Fibroblast of mammary gland (primary cell): ENCODE measurements at regions not wholly inside any gene's neighbourhood (a gene's known extent, or its start where the extent isn't known, plus 50 kb on each side); places are given as distances from the start of the nearest gene placed in this dataset.

Source experiments
- DNase-seq: peaks from one replicate; pipeline ENCODE4 v3.0.0-alpha.2; 2010; ENCODE audit warnings: low read depth
- H3K4me3 ChIP-seq: 2 replicates; pipeline ENCODE4 v1.5.1; 2011; ENCODE audit warnings: low read depth, mild to moderate bottlenecking, low read length, moderate library complexity; ENCODE audit not compliant: control insufficient read depth
- CTCF ChIP-seq: conservative IDR thresholded peaks from 2 replicates; pipeline ENCODE4 v1.5.1; 2011; ENCODE audit warnings: low read depth, low read length, inconsistent platforms; ENCODE audit not compliant: control insufficient read depth, insufficient read depth

DNA sequence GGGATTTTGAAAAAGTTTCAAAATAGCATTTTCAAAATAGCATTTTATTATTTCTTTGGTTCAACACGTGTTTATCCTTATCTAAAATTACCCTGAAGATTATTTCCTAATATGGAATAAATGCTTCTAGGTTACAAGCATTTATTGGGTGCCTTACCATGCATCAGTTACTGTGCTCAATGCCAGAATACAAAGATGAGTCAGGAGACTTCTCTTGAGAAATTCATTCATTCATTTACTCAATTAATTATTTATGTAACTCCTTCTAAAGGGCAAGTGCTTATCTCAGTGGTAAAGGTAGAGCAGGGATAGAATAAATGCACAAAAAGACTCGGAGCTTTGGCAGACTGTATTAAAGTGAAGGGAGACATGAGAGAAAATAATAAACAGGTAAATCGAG, 150.1 kb upstream of the PDE7B start:
- peak; percentile 29 for DNase-seq
- TF ChIP-seq CTCF, result no peak
- no peak overlapping the region for H3K4me3 ChIP-seq

GRCh38 chr6:135703007-135703406, 148.5 kb upstream of the PDE7B start:
- no peak overlapping the region for H3K4me3 ChIP-seq
- no peak for DNase-seq
- TF ChIP-seq CTCF, result no peak

GRCh38 chr6:135703621-135704020, 147.9 kb upstream of the PDE7B start:
- H3K4me3 ChIP-seq, result no peak overlapping the region
- TF ChIP-seq CTCF, result no peak
- peak; percentile 21 for DNase-seq

DNA sequence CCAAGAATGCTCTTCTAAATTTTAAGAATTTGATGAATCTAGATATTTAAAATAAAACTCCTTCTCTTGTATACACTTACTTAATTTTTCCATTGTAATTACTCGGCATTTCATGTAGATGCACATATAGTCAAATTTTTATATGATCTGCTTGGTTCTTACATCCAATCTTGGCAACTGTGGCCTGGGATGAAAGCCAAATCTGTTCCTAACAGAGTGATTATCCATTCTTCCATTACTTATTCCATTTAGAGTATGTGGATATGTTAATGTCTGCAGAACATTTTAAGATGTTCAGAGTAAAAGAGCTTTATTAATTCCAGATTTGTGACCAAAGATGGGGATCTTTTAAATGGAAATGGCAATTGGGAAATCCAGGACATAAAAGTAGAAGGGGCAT, 144.1 kb upstream of the PDE7B start:
- DNase-seq, result no peak
- TF ChIP-seq CTCF, result no peak
- H3K4me3 ChIP-seq, result no peak overlapping the region

- no peak overlapping the region for H3K4me3 ChIP-seq
- no peak for TF ChIP-seq CTCF
- DNase-seq, result no peak
Observed at GRCh38 chr6:135710042-135710441, 141.5 kb upstream of the PDE7B start.

- no peak for TF ChIP-seq CTCF
- no peak overlapping the region for H3K4me3 ChIP-seq
Observed at GRCh38 chr6:135722190-135722589, 129.3 kb upstream of the PDE7B start.

DNA sequence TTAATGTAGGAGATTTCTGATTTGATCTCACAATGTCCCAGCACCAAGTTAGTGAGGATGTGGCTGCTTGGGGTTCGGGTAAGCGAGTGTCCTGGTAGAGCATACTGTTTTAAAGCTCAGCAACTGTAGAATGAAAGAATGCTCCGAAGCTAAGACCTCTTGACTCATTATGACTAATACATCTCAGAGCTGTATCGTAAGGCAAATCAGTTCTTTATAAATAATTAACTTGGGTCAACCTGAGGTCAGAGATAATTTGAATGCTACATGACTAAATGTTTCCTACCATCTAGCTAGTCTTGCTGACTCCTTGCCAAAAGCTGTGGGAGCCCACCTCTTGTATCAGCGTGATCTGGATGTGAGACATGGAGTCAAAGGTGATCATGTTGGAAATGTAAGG, 128.8 kb upstream of the PDE7B start:
- peak; percentile 91 for DNase-seq
- no peak for TF ChIP-seq CTCF
- H3K4me3 ChIP-seq, result no peak overlapping the region

More at GRCh38 chr6:135722190-135722589, 129.3 kb upstream of the PDE7B start:
- DNase-seq, result peak; percentile 7
